ENCODE measurements at regions not wholly inside any gene's neighbourhood (a gene's known extent, or its start where the extent isn't known, plus 50 kb on each side); places are given as distances from the start of the nearest gene placed in this dataset.
"Not testable (repeated sequence)": the region's sequence is repeated elsewhere in the genome, so short reads cannot be mapped to it uniquely, and the experiment has no call there.

GRCh38 chr10:4243651-4244050 lies 458.6 kb upstream of the KLF6 start:
- DNase-seq (ENCODE audit: low read depth in 2 of 3, low spot score in 1 of 3) = peak in 1 of 3 donors; percentile 5

- DNase-seq (ENCODE audit: low read depth in 2 of 3, low spot score in 1 of 3) = no peak
These were observed 458.2 kb upstream of the KLF6 start for GRCh38 chr10:4243169-4243568.

- no peak for DNase-seq (ENCODE audit: low read depth in 2 of 3, low spot score in 1 of 3)
These were observed 457.6 kb upstream of the KLF6 start for GRCh38 chr10:4242561-4243035.

GRCh38 chr10:4241724-4242345 lies 456.8 kb upstream of the KLF6 start:
- no peak for DNase-seq (ENCODE audit: low read depth in 2 of 3, low spot score in 1 of 3)

- DNase-seq (ENCODE audit: low read depth in 2 of 3, low spot score in 1 of 3) = no peak
These were observed 455.7 kb upstream of the KLF6 start for GRCh38 chr10:4240608-4241197.

- no peak for DNase-seq (ENCODE audit: low read depth in 2 of 3, low spot score in 1 of 3)
These were observed 454.2 kb upstream of the KLF6 start for GRCh38 chr10:4239186-4239585.

- DNase-seq (ENCODE audit: low read depth in 2 of 3, low spot score in 1 of 3) = not testable (repeated sequence)
These were observed 451.9 kb upstream of the KLF6 start for GRCh38 chr10:4236905-4237304.

GRCh38 chr10:4234661-4235060 lies 449.7 kb upstream of the KLF6 start:
- peak in 2 of 3 donors; percentile 4 to 33 for DNase-seq (ENCODE audit: low read depth in 2 of 3, low spot score in 1 of 3)

GRCh38 chr10:4231439-4231838 lies 446.4 kb upstream of the KLF6 start:
- DNase-seq (ENCODE audit: low read depth in 2 of 3, low spot score in 1 of 3) = no peak

- no peak for DNase-seq (ENCODE audit: low read depth in 2 of 3, low spot score in 1 of 3)
These were observed 445.0 kb upstream of the KLF6 start for GRCh38 chr10:4230036-4230435.

GRCh38 chr10:4229106-4229505 lies 444.1 kb upstream of the KLF6 start:
- no peak for DNase-seq (ENCODE audit: low read depth in 2 of 3, low spot score in 1 of 3)

GRCh38 chr10:4227586-4227985 lies 442.6 kb upstream of the KLF6 start:
- DNase-seq (ENCODE audit: low read depth in 2 of 3, low spot score in 1 of 3) = no peak

GRCh38 chr10:4226941-4227540 lies 442.0 kb upstream of the KLF6 start:
- DNase-seq (ENCODE audit: low read depth in 2 of 3, low spot score in 1 of 3) = no peak

- DNase-seq (ENCODE audit: low read depth in 2 of 3, low spot score in 1 of 3) = no peak
These were observed 439.2 kb upstream of the KLF6 start for GRCh38 chr10:4224178-4224577.

- DNase-seq (ENCODE audit: low read depth in 2 of 3, low spot score in 1 of 3) = not testable (repeated sequence)
These were observed 436.3 kb upstream of the KLF6 start for GRCh38 chr10:4221310-4221709.

- no peak for DNase-seq (ENCODE audit: low read depth in 2 of 3, low spot score in 1 of 3)
These were observed 434.9 kb upstream of the KLF6 start for GRCh38 chr10:4219901-4220300.

- no peak for DNase-seq (ENCODE audit: low read depth in 2 of 3, low spot score in 1 of 3)
These were observed 432.6 kb upstream of the KLF6 start for GRCh38 chr10:4217653-4218052.

GRCh38 chr10:4217187-4217586 lies 432.2 kb upstream of the KLF6 start:
- DNase-seq (ENCODE audit: low read depth in 2 of 3, low spot score in 1 of 3) = no peak

- no peak for DNase-seq (ENCODE audit: low read depth in 2 of 3, low spot score in 1 of 3)
These were observed 431.7 kb upstream of the KLF6 start for GRCh38 chr10:4216726-4217125.

- DNase-seq (ENCODE audit: low read depth in 2 of 3, low spot score in 1 of 3) = no peak
These were observed 431.1 kb upstream of the KLF6 start for GRCh38 chr10:4215963-4216575.

- no peak for DNase-seq (ENCODE audit: low read depth in 2 of 3, low spot score in 1 of 3)
These were observed 430.5 kb upstream of the KLF6 start for GRCh38 chr10:4215485-4215884.

- no peak for DNase-seq (ENCODE audit: low read depth in 2 of 3, low spot score in 1 of 3)
These were observed 429.9 kb upstream of the KLF6 start for GRCh38 chr10:4214908-4215307.
